Upper lobe of right lung (tissue), 1 donor: ENCODE measurements at regions not wholly inside any gene's neighbourhood (a gene's known extent, or its start where the extent isn't known, plus 50 kb on each side); places are given as distances from the start of the nearest gene placed in this dataset.
"Not testable (repeated sequence)": the region's sequence is repeated elsewhere in the genome, so short reads cannot be mapped to it uniquely, and the experiment has no call there.

Experiments used
- ATAC-seq: fragments of 200-7000 bp; cut with Tn5 transposase; one replicate; pipeline ENCODE4 v1.9.1; 2020; ENCODE audit warnings: mild to moderate bottlenecking, moderate library complexity
- DNase-seq: peaks from one replicate; pipeline ENCODE4 v3.0.0-alpha.2; 2020
- H3K27ac ChIP-seq: fragments of 200-600 bp; one replicate; pipeline ENCODE4 v1.8.0; 2022
- H3K27me3 ChIP-seq: fragments of 200-600 bp; one replicate; pipeline ENCODE4 v1.8.0; 2022; ENCODE audit warnings: mild to moderate bottlenecking
- H3K36me3 ChIP-seq: fragments of 200-600 bp; one replicate; pipeline ENCODE4 v1.8.0; 2022
- H3K4me1 ChIP-seq: fragments of 200-600 bp; one replicate; pipeline ENCODE4 v1.8.0; 2022
- H3K4me3 ChIP-seq: fragments of 200-600 bp; one replicate; pipeline ENCODE4 v1.8.0; 2022; ENCODE audit warnings: mild to moderate bottlenecking
- H3K9me3 ChIP-seq: fragments of 200-600 bp; one replicate; pipeline ENCODE4 v1.8.0; 2022
- CTCF ChIP-seq: fragments of 200-600 bp; IDR thresholded peaks from one replicate; pipeline ENCODE4 v1.8.0; 2022; ENCODE audit warnings: antibody characterized with exemption
- intact Hi-C: fragments of 100-400 bp; cut with DNase I; formaldehyde crosslinking; loops from one replicate; pipeline ENCODE4 v1.11.0; 2022
- donor health status: DM: no; HTN: yes; CAD: no; lungs with severe emphysema.

- Histone ChIP-seq H3K36me3 (no peaks in the 10 kb centered on the region), H3K9me3 (no peaks in the 10 kb centered on the region), H3K4me3 (no peak overlapping the region), H3K27me3 (no peaks in the 10 kb centered on the region), H3K27ac (no peak overlapping the region), H3K4me1 (no peaks in the 10 kb centered on the region)
- no peak for ATAC-seq
- no peak for TF ChIP-seq CTCF
- DNase-seq = no peak
- intact Hi-C loops = no loop called here
Observed at GRCh38 chr4:73340917-73341316, 63.2 kb upstream of the ALB start.

- H3K36me3 ChIP-seq = no peaks in the 10 kb centered on the region
- no peaks in the 10 kb centered on the region for H3K27me3 ChIP-seq
- ATAC-seq (no peak), DNase-seq (no peak)
- no peaks in the 10 kb centered on the region for H3K4me1 ChIP-seq
- H3K27ac ChIP-seq = no peak overlapping the region
- H3K4me3 ChIP-seq = no peak overlapping the region
- intact Hi-C loops = no loop called here
- no peaks in the 10 kb centered on the region for H3K9me3 ChIP-seq
- no peak for TF ChIP-seq CTCF
Observed at GRCh38 chr4:73335679-73336078, 68.4 kb upstream of the ALB start.

GRCh38 chr4:73332012-73332411 lies 72.1 kb upstream of the ALB start:
- H3K4me1 ChIP-seq, H3K27me3 ChIP-seq, H3K36me3 ChIP-seq, DNase-seq, ATAC-seq, intact Hi-C loops, H3K4me3 ChIP-seq, H3K27ac ChIP-seq, H3K9me3 ChIP-seq: not testable (repeated sequence)

GRCh38 chr4:73329300-73329699 lies 70.7 kb upstream of the ANKRD17 start:
- H3K4me3 ChIP-seq = no peak overlapping the region
- H3K27me3 ChIP-seq = no peaks in the 10 kb centered on the region
- intact Hi-C loops = no loop called here
- no peak for ATAC-seq
- no peak overlapping the region for H3K27ac ChIP-seq
- H3K9me3 ChIP-seq = no peaks in the 10 kb centered on the region
- no peaks in the 10 kb centered on the region for H3K4me1 ChIP-seq
- no peak for DNase-seq
- no peak for TF ChIP-seq CTCF
- no peaks in the 10 kb centered on the region for H3K36me3 ChIP-seq

GRCh38 chr4:73325776-73326175 lies 67.2 kb upstream of the ANKRD17 start:
- H3K27me3 ChIP-seq, H3K27ac ChIP-seq, intact Hi-C loops, H3K9me3 ChIP-seq, H3K36me3 ChIP-seq, H3K4me1 ChIP-seq, H3K4me3 ChIP-seq, DNase-seq, ATAC-seq: not testable (repeated sequence)

GRCh38 chr4:73317092-73317491 lies 58.5 kb upstream of the ANKRD17 start:
- H3K4me1 ChIP-seq = no peaks in the 10 kb centered on the region
- H3K27me3 ChIP-seq = no peaks in the 10 kb centered on the region
- DNase-seq = no peak
- no peaks in the 10 kb centered on the region for H3K9me3 ChIP-seq
- H3K36me3 ChIP-seq = no peaks in the 10 kb centered on the region
- intact Hi-C loops = no loop called here
- no peak overlapping the region for H3K4me3 ChIP-seq
- no peak overlapping the region for H3K27ac ChIP-seq
- no peak for TF ChIP-seq CTCF
- ATAC-seq = no peak

GRCh38 chr4:73315091-73315490 lies 56.5 kb upstream of the ANKRD17 start:
- peak; percentile 65 for ATAC-seq
- no peak overlapping the region for H3K4me3 ChIP-seq
- H3K9me3 ChIP-seq = no peaks in the 10 kb centered on the region
- H3K4me1 ChIP-seq = no peaks in the 10 kb centered on the region
- no peak for DNase-seq
- no peak for TF ChIP-seq CTCF
- no peaks in the 10 kb centered on the region for H3K27me3 ChIP-seq
- no peaks in the 10 kb centered on the region for H3K36me3 ChIP-seq
- no peak overlapping the region for H3K27ac ChIP-seq
- intact Hi-C loops = no loop called here
